ENCODE measurements at regions not wholly inside any gene's neighbourhood (a gene's known extent, or its start where the extent isn't known, plus 50 kb on each side); places are given as distances from the start of the nearest gene placed in this dataset.
A peak's percentile ranks its signal among the peaks of the same experiment; 100 is the strongest.

DNA sequence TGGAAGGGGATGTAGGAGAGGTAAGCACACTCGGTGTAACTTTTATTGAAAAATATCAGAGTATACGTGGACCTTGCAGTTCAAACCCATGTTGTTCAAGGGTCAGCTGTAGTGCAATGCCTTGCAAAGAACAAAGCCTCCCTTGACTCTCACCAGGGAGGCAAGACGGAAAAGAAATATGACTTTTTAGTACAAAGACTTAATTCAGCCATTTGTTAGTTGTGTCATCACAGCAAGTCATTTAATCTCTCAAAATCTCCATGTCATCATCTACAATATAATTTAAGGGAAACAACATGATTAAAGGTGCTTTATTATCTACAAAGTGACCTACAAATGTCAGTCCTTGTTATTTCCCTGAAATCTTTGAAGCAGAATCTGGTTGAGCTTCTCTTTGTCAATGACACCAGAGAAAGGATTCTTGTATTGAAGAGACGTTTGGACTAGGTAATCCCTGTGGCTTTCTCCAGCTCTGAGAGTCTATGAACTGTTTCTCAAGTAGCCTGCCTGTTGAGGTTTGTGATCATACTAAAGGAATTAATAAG, 502.8 kb downstream of the REEP3 start:
- DNase-seq (ENCODE audit: low read depth in 2 of 2): no peak
- TF ChIP-seq, protein P1, sequence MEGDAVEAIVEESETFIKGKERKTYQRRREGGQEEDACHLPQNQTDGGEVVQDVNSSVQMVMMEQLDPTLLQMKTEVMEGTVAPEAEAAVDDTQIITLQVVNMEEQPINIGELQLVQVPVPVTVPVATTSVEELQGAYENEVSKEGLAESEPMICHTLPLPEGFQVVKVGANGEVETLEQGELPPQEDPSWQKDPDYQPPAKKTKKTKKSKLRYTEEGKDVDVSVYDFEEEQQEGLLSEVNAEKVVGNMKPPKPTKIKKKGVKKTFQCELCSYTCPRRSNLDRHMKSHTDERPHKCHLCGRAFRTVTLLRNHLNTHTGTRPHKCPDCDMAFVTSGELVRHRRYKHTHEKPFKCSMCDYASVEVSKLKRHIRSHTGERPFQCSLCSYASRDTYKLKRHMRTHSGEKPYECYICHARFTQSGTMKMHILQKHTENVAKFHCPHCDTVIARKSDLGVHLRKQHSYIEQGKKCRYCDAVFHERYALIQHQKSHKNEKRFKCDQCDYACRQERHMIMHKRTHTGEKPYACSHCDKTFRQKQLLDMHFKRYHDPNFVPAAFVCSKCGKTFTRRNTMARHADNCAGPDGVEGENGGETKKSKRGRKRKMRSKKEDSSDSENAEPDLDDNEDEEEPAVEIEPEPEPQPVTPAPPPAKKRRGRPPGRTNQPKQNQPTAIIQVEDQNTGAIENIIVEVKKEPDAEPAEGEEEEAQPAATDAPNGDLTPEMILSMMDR (IDR thresholded peaks at IDR 0.05; ENCODE audit: low read depth, low read length): no peak
- no peak overlapping the region for H3K4me3 ChIP-seq (replicated peaks in 1 of 2; ENCODE audit: low read depth in 2 of 2, low read length in 2 of 2)

GRCh38 chr10:64033711-64034110, 512.5 kb downstream of the REEP3 start:
- no peak overlapping the region for H3K4me3 ChIP-seq (replicated peaks in 1 of 2; ENCODE audit: low read depth in 2 of 2, low read length in 2 of 2)
- TF ChIP-seq, protein P1 (IDR thresholded peaks at IDR 0.05; ENCODE audit: low read depth, low read length): no peak
- DNase-seq (ENCODE audit: low read depth in 2 of 2): no peak

DNA sequence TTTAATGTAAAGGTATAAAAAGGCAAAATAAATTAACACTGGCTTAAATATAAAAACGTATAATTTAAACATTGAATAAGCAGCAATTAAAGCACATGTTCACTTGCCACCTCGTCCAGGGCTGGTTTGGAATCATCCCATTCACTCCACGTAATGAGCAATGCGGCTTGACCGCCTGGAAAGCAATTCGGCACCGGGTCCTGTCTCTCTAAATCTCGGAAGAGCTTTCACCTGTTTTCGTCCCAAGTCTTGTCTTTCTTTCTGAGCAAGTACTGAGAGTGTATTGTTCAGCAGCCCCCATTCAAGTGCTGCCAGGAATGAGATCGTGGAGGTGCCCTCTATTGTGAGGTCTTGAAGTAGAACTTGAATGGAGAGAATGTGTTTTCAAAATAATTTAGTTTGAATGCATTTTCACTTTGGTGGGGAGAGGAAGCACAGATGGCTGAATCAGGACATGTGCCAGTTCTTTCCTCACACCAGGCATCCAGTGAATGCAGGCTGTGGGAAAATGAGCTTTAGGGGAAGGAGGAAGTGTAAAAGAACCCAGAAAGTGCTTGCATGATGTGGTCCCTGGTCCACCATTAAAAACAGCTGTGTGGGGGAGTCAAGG, 515.2 kb downstream of the REEP3 start:
- TF ChIP-seq, protein P1 (IDR thresholded peaks at IDR 0.05; ENCODE audit: low read depth, low read length): no peak
- H3K4me3 ChIP-seq (replicated peaks in 1 of 2; ENCODE audit: low read depth in 2 of 2, low read length in 2 of 2): no peak overlapping the region
- DNase-seq (ENCODE audit: low read depth in 2 of 2): peak in 1 of 2 donors; percentile 3

- DNase-seq (ENCODE audit: low read depth in 2 of 2): no peak
Observed at GRCh38 chr10:64037071-64037661, 516.0 kb downstream of the REEP3 start.

DNA sequence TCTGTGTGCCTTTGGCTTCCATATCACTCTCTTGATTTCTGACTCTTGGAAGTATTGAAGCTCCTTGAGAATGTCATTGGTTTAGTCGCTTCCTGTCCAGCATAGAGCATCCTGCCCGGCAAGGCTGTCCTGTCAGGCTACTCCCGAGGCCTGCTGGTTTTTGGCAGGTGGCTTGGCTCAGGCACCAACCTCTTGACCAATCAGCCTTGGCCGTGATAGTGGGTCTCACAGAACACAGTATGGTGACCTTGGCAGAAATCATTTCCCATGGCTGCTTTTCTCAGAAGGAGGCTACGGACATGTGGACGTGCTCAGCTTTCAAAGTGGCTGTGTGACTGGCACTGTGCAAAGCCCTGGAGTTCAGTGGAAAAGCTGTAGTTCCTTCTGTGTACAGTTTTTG, 516.9 kb downstream of the REEP3 start:
- no peak for DNase-seq (ENCODE audit: low read depth in 2 of 2)
- no peak overlapping the region for H3K4me3 ChIP-seq (replicated peaks in 1 of 2; ENCODE audit: low read depth in 2 of 2, low read length in 2 of 2)
- TF ChIP-seq, protein P1 (IDR thresholded peaks at IDR 0.05; ENCODE audit: low read depth, low read length): no peak

More at GRCh38 chr10:64037071-64037661, 516.0 kb downstream of the REEP3 start:
- TF ChIP-seq, protein P1 (IDR thresholded peaks at IDR 0.05; ENCODE audit: low read depth, low read length): no peak
- no peak overlapping the region for H3K4me3 ChIP-seq (replicated peaks in 1 of 2; ENCODE audit: low read depth in 2 of 2, low read length in 2 of 2)

DNA sequence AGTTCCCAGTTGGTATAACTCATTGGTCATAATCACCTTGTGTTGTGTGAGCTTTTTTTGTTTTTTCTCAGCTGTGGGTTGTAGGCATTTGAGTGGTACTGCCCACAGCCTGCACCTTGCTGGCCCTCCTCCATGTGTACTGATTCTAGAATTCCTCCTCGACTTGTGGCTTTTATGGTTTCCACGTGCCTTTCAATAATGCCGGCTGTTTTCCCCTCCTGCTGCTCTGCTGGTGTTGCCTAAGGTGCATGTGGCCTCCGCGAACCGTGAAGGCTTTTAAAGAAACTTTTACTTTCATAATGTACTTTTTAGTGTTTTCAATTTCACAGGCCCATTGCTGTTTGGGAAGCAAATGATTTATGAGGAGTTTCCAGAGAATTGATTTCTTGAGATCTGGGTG, 518.0 kb downstream of the REEP3 start:
- TF ChIP-seq, protein P1 (IDR thresholded peaks at IDR 0.05; ENCODE audit: low read depth, low read length): no peak
- no peak overlapping the region for H3K4me3 ChIP-seq (replicated peaks in 1 of 2; ENCODE audit: low read depth in 2 of 2, low read length in 2 of 2)
- DNase-seq (ENCODE audit: low read depth in 2 of 2): no peak
